ENCODE measurements at regions not wholly inside any gene's neighbourhood (a gene's known extent, or its start where the extent isn't known, plus 50 kb on each side); places are given as distances from the start of the nearest gene placed in this dataset.

GRCh38 chr6:170483413-170483812 lies 69.7 kb downstream of the PSMB1 start:
- no peak for DNase-seq (ENCODE audit: low read depth in 2 of 2)

DNA sequence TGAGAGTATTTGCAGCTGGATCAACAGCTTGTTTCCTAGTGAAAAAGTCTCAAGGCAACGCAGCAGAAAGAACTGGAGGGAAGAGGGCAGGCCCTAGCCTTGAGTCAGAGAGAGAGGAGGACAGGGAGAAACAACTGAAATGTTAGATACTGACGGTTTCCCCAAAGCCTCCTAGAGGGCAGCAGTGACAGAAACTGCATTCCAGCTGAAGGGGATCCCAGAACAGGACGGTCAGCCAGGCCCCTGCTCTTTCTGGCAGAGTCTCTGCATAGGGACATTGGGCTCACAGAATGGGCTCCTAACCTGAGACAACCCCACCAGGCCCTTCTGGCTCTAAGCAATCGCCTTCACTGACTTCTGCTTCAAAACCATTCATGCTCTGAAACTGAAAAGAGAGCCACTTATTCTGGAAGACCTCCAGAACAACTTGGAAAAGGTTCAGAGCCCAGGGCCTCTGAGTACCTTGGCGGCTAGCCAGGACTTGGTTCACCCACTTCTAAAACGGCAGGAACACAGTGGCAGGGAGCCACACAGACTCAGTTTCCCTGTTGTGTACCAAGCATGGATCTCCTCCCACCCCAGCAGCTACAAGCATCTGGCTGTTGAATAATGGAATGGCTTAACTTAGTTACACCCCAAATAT lies 72.9 kb downstream of the PSMB1 start:
- DNase-seq (ENCODE audit: low read depth in 2 of 2): no peak

GRCh38 chr6:170476360-170476759 lies 76.7 kb downstream of the PSMB1 start:
- DNase-seq (ENCODE audit: low read depth in 2 of 2): no peak

- DNase-seq (ENCODE audit: low read depth in 2 of 2): no peak
These were observed 78.0 kb downstream of the PSMB1 start for GRCh38 chr6:170475118-170475517.

GRCh38 chr6:170473801-170474200 lies 79.3 kb downstream of the PSMB1 start:
- DNase-seq (ENCODE audit: low read depth in 2 of 2): no peak

GRCh38 chr6:170473301-170473717 lies 79.8 kb downstream of the PSMB1 start:
- DNase-seq (ENCODE audit: low read depth in 2 of 2): no peak

GRCh38 chr6:170471491-170471890 lies 81.6 kb downstream of the PSMB1 start:
- no peak for DNase-seq (ENCODE audit: low read depth in 2 of 2)

GRCh38 chr6:170470734-170471133 lies 82.4 kb downstream of the PSMB1 start:
- no peak for DNase-seq (ENCODE audit: low read depth in 2 of 2)

GRCh38 chr6:170464524-170464979 lies 88.6 kb downstream of the PSMB1 start:
- peak; percentile 15 to 26 for DNase-seq (ENCODE audit: low read depth in 2 of 2)

DNA sequence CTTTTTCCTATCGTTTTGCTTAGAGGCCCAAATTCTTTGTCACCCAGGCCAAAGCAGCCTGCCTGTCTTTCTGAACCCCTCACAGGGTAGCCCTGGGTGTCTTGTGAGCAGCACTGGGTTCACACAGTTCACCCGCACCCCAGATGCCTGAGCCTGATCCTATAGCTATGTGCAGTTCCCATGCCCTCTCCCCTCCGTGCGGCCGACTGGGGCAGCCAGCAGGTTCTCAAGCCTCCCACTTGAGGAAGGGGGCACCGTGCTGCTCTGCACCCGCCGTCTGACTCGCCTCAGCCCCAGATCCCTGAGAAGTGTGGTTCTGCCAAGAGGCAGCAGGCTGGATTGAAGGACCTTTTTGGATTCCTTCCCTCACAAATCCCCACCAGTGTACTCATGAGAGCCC lies 89.0 kb downstream of the PSMB1 start:
- no peak for DNase-seq (ENCODE audit: low read depth in 2 of 2)

DNA sequence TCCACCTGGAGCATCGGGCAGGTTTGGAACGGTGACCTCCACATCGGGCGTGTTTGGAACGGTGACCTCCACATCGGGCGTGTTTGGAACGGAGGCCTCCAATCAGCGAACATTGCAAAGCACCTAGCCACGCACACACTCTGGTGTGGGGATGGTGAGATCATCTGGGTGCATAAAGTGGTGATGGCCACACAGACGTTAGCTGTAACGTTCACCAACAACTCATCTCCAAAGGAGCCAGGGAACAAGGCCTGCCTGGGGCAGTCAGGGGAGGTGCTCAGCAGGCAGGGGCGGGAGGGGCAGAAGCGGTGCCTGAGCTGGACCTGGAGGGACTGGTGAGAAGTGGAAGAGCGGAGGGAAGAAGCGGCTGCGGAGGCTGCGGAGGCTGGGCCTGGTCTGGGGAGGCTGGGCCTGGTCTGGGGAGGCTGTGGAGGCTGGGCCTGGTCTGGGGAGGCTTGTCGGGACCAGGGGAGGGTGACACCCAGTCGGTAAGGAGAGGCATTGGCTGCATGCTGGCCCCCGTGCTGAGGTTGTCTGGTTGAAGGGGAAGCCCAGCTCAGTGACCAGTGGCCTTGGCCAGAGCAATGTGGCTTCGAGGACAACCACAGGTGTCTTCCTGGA lies 89.9 kb downstream of the PSMB1 start:
- DNase-seq (ENCODE audit: low read depth in 2 of 2): no peak

DNA sequence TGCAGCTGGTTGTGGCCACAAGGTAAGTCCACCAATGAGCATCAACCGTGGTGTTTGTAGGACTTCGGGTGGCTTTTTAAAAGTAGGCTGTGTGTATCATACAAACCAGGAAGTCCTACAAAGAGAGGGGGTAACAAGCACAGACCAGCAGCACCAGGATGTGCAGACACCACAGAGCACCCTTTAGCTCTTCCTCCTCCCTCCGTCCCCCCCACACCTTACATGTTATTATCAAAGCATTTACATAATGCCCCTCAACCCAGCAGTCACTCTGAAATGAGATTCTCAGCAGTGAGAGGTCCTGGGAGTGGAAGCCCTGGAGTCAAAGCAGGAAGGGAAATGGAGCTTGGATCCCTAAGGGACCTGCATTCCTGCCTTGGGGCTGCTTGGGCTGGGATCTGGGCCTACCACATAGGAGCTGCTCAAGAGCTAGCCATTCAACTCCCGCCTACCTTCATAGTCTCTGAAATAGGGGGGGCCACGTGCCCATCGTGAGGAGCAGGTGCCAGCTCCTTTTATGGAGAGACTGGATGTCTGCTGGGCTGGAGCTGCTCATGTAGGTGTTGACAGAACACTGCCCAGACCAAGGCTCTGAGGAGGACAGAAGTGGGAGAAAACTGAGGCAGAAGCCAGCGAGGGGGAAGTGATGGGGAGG lies 90.6 kb downstream of the PSMB1 start:
- no peak for DNase-seq (ENCODE audit: low read depth in 2 of 2)

GRCh38 chr6:170461556-170462365 lies 91.3 kb downstream of the PSMB1 start:
- DNase-seq (ENCODE audit: low read depth in 2 of 2): no peak

DNA sequence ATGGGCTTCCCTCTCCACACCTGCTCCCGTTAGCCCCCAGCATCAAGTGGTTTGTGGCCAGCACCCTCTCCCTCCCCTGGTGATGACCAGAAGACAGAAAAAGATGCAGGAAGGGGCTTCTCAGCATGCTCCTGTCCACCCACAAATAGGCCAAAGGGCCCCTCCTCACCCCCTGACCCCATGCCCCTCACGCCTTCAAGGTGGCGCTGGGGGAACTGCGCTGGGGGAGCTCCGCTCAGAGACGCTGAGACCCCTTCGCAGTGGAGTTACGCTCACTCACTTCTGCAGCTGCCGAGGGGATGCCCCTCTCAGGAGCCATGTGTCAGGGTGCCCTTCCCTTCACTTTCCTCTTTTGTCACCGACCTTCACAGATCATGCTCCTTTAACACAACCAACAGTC lies 92.0 kb downstream of the PSMB1 start:
- DNase-seq (ENCODE audit: low read depth in 2 of 2): no peak

GRCh38 chr6:170460641-170461040 lies 92.5 kb downstream of the PSMB1 start:
- no peak for DNase-seq (ENCODE audit: low read depth in 2 of 2)

GRCh38 chr6:170459451-170459850 lies 93.7 kb downstream of the PSMB1 start:
- peak in 1 of 2 donors; percentile 16 for DNase-seq (ENCODE audit: low read depth in 2 of 2)

GRCh38 chr6:170456886-170457698 lies 96.0 kb downstream of the PSMB1 start:
- no peak for DNase-seq (ENCODE audit: low read depth in 2 of 2)
